ENCODE measurements at regions not wholly inside any gene's neighbourhood (a gene's known extent, or its start where the extent isn't known, plus 50 kb on each side); places are given as distances from the start of the nearest gene placed in this dataset.

DNA sequence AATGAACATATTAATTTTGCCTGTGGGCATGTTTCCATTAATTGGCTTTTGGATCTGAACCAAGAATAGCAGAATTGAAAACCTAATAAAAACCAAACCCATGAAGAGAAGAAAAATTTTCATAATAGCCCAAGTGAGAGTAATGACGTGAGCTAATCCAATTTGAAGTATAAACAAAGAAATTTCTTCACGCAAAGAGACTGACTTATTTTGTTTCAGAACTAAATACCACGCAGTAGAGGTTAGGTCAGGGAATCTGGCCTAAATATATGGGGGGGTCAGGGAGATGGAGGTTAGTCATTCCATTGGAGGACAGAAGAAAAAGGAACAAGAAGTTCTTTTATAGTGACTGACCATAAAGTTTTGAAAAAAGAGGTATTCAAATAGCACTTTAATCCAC, 94.1 kb upstream of the CYP1B1 start:
- TF ChIP-seq POLR2A (IDR thresholded peaks at IDR 0.05), result no peak
- TF ChIP-seq, protein P1, sequence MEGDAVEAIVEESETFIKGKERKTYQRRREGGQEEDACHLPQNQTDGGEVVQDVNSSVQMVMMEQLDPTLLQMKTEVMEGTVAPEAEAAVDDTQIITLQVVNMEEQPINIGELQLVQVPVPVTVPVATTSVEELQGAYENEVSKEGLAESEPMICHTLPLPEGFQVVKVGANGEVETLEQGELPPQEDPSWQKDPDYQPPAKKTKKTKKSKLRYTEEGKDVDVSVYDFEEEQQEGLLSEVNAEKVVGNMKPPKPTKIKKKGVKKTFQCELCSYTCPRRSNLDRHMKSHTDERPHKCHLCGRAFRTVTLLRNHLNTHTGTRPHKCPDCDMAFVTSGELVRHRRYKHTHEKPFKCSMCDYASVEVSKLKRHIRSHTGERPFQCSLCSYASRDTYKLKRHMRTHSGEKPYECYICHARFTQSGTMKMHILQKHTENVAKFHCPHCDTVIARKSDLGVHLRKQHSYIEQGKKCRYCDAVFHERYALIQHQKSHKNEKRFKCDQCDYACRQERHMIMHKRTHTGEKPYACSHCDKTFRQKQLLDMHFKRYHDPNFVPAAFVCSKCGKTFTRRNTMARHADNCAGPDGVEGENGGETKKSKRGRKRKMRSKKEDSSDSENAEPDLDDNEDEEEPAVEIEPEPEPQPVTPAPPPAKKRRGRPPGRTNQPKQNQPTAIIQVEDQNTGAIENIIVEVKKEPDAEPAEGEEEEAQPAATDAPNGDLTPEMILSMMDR (IDR thresholded peaks at IDR 0.05), result no peak

Measured in right lobe of liver (tissue), 4 donors.